Middle frontal gyrus (tissue), 1 donor: ENCODE measurements at regions not wholly inside any gene's neighbourhood (a gene's known extent, or its start where the extent isn't known, plus 50 kb on each side); places are given as distances from the start of the nearest gene placed in this dataset.

Experiments
- DNase-seq: peaks from one replicate; pipeline ENCODE4 v3.0.0-alpha.2; 2015; ENCODE audit warnings: low spot score; ENCODE audit errors: extremely low spot score

DNA sequence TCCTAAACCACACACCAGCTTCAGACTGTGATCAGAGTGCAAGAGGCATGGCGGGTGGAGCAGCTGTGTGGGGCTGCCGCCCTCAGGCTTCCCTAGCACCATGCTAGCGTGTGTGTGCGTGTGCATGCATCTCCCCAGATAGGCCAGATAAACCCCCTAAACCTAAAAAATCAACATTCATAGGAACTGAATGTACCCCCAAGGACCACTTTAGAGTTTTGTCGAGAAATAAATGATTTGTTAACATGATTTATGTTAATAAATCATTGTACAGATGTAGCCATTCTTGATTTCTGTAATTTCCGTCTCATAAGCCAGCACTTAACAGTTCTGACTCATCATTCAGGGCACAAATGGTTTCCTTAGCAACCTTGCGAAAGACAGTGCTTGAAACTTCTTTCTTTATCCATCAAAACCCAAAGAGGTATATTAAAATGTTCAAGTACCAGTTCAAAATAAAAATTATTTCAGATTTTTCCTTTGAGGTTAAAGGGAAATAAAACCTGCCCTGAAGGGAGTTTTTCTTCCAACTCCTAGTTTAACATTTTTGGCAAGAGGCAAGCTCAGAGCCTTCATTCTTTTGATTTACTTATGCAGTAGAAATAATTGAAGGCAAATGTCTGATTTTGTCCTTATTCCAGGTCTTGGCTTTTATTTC is 206.2 kb upstream of the RGS6 start:
- DNase-seq: no peak

GRCh38 chr14:71726580-71727021 is 205.6 kb upstream of the RGS6 start:
- peak; percentile 32 for DNase-seq

DNA sequence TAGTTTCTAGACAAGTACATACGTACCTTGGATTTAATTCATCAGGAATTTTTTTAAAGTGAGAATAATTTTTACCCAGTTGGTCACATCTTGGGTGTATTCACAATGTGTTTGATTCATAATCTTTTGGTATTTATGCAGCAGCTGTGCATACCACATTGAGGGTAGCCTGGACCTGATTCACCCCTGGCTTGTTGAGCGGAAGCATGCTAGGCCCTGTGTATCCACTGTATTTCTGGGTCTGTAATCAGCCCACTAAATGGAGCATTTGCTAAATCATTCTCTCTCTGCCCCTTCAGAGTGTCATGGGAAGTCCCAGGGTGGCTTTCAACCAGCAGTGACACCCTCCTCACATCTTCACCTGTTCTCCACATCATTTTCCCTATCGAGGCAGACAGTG is 203.8 kb upstream of the RGS6 start:
- no peak for DNase-seq

DNA sequence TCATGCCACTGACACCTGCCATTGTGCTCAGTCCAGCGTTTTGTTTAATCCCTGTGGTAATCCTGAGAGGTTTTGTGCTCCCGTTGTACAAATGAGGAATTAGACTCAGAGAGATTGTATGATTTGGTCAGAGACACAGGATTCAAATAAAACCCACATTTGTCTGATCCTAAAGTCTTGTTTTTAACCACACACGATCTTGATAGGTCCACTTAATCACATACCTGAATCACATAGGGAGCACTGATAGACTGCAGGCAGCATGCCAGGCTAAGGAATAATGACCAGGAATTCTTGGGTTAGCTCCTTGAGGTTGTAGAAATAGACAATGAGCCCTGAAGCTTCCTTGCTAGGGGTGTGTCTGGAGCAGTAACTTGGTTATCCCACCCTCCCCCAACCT is 202.6 kb upstream of the RGS6 start:
- DNase-seq: no peak

DNA sequence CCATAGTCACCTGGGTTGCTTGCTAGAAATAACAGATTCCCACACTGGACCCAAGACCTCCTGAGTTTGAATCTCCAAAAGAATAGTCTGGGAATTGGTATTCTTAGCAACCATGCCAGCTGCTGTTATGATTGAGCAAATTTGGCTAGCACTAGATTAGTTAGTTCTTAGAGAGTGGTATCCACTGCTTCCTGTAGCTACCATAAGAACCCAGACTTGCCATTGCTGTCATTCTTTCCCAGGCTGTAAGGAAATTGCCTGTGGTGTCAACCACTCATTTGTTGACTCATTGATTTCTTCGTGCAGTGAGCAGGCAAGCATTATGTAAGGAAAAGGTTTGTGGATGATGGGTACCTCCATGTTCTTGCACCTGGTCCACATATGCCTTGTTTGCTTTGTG is 201.8 kb upstream of the RGS6 start:
- no peak for DNase-seq

DNA sequence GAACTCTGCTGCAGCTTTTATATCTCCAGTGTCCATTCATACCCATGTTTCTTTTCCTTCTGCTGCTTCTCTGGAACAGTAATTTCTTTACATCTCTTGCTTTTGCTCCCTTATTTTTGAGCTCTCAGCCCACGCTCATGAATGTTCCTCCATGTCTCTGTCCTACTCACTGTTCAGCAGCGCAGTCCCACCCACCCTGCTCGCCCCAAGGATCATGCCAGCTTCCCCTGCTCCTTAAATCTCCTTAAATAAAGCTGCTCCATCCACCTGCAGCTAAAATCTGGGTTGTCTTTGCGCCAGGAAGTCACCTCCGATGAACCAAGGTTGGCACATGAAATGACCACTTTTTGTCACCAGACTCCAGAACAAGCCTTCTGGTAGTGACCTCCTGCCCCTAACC is 201.1 kb upstream of the RGS6 start:
- no peak for DNase-seq

- DNase-seq: no peak
Measured at GRCh38 chr14:71733210-71733883, 198.9 kb upstream of the RGS6 start.

DNA sequence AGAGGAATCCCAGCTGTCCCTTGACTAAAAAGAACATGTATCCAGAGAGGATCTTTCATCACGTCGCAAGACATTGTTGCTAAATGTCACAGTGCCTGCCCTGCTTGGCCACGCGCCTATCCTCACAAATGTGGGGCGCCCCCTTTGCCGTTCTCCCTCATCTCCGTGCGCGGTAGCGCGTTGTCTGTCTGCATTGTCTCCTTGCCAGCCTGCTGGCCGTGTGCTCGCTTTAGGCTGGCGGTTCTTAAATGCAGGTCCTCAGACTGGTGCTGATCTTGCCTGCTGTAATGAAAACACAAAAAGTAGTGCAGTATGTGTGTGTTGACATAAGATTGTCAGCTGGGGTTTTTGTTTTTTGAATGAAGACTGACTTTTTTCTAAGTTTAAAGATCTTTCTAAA is 198.2 kb upstream of the RGS6 start:
- DNase-seq: no peak

DNA sequence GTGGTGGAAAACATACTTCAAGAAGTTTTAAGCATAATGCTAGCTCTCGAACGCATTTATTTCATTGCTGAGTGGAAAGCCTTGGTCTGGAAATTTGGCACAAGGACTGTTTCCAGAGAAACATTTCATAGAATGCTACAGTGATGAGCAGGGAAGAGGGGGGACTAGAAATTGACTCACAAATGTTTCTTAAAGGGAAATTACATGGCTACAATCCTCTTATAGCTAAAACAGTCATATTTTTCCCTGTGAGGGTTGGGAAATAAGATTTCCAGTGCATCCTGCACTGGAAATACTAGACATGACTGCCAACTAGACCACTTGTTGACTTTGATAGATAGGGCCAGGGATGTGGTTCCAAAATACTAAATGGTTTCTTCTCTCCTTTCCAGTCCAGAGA is 197.3 kb upstream of the RGS6 start:
- no peak for DNase-seq

GRCh38 chr14:71737760-71738159 is 194.5 kb upstream of the RGS6 start:
- DNase-seq: no peak

- DNase-seq: no peak
Measured at GRCh38 chr14:71739273-71739990, 192.8 kb upstream of the RGS6 start.

DNA sequence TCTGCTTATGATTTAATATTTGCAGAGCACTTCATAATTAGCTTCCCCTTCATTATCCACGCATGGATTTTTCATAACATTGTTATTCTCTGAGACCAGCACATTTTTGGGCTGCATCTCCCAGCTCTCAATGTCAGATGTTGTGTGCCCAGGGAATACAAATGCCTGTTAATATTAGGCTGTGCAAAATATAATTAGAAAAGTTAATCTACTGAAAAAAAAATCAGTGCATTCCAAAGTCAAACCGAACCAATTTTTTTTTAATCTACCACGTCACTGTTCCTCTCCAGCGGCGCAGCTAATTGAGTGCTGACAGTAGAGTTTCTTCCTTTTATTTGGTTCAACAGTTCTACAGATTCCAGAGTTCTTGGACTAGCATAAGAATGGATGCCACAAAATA is 191.0 kb upstream of the RGS6 start:
- no peak for DNase-seq

GRCh38 chr14:71742485-71742884 is 189.7 kb upstream of the RGS6 start:
- no peak for DNase-seq

- DNase-seq: no peak
Measured at GRCh38 chr14:71745072-71745471, 187.2 kb upstream of the RGS6 start.

- DNase-seq: no peak
Measured at GRCh38 chr14:71748196-71748595, 184.0 kb upstream of the RGS6 start.

DNA sequence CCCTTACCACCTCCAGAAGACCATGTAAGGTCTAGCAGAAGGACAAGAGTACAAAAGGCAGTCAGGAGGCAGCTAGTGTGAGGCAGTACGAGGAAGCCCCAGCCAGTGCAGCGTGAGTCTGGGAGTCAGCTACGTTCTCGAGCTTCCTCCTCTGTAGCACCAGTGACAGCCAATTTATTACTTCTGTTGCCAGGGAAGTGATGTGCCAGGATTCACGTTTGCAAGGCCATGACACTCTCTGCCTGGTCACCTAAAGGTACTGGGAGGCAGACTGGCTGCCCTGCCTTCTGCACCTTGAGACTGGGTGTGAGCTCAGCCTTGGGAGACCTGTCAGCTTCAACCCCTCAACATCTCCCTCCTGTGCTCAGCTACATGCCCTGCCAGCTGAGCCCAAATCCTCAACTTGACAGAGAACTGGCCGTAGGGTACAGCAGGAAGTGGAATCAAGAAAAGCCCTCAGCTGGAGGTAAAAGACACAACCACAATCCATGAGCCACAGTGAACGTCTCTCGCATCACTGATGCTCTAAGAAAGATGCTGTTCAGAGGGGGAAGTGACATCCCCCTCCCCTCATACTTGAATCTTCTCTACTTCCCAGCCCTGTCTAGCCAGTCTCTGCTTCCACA is 182.5 kb upstream of the RGS6 start:
- no peak for DNase-seq

GRCh38 chr14:71751264-71751663 is 181.0 kb upstream of the RGS6 start:
- DNase-seq: no peak

DNA sequence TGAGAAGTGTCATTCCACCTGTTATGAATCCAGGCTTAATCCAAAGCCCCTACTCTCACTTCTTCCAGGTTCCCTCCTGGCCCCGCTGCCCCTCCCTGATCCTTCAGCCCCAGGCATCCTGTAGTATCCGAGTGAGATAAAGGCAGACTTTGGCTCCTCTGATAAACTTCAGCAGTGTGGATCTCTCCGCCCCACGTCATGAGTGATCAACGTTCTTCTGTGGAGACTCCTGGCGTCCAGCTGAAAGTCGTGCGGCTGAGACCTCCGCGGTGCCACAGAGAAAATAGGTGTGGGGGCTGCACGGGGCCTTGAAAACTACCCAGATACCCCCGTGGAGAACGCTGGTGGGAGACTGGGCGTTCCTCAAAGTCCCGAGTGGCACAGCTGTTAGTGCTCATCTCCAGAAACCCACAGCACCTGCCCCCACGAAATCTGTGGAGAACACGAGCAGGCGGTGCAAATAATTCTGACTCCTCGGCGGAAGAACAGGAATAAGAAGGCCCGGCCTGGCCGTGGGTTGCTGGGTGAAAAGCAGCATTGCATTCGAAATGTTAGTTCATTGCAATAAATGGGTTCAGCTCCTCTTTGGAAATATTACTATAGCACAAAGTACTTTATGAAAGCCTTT is 180.0 kb upstream of the RGS6 start:
- DNase-seq: no peak

DNA sequence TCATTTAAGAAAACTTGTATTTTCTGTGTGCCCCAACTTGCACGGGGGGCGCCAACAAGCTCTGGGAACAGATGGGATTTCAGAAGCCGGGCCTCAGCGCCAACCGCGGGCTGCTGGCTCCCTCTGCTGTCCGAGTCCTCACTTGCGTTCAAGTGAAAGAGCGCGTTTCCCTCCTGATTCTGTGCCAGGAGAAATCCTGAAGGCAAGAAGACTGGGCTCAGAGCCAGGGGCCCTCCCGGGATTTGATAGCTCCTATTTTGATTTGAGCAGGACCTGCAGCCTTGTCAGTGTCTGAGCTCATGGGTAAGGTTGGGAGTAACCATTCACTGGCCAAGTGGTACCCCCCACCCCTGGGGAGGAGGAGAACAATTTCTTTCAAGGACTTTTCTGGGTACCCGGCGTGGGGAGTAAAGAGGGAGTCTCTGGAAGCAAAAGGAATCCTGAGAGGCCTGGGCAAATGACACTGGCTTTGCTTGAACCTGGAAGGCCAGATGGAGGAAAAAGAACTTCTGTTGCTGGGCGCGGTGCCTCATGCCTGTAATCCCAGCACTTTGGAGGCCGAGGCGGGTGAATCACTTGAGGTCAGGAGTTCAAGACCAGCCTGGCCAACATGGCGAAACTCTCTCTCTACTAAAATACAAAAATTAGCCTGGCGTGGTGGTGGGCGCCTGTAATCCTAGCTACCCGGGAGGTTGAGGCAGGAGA is 179.0 kb upstream of the RGS6 start:
- DNase-seq: peak; percentile 68

GRCh38 chr14:71753976-71754375 is 178.3 kb upstream of the RGS6 start:
- DNase-seq: no peak
